ENCODE measurements at regions not wholly inside any gene's neighbourhood (a gene's known extent, or its start where the extent isn't known, plus 50 kb on each side); places are given as distances from the start of the nearest gene placed in this dataset.

- no peaks in the 10 kb centered on the region for H3K4me1 ChIP-seq
- H3K36me3 ChIP-seq: no peaks in the 10 kb centered on the region
- intact Hi-C loops (cut with DNase I; ENCODE audit: low total_unique reads): no loop called here
- WGBS, 5 donors: 78 to 88% (median 82%) methylated on average over 14 of the region's 14 CpGs
- peaks cover 0 to 32% (median 0%) of the 10 kb centered on the region in 3 donors for H3K27me3 ChIP-seq
- no peaks in the 10 kb centered on the region for H3K9me3 ChIP-seq
- H3K4me3 ChIP-seq: no peak overlapping the region
- no peak for DNase-seq
- TF ChIP-seq POLR2A (IDR thresholded peaks at IDR 0.05) (no peak), EP300 (IDR thresholded peaks at IDR 0.05) (no peak), POLR2AphosphoS5 (IDR thresholded peaks at IDR 0.05) (no peak)
- TF ChIP-seq, protein P1, sequence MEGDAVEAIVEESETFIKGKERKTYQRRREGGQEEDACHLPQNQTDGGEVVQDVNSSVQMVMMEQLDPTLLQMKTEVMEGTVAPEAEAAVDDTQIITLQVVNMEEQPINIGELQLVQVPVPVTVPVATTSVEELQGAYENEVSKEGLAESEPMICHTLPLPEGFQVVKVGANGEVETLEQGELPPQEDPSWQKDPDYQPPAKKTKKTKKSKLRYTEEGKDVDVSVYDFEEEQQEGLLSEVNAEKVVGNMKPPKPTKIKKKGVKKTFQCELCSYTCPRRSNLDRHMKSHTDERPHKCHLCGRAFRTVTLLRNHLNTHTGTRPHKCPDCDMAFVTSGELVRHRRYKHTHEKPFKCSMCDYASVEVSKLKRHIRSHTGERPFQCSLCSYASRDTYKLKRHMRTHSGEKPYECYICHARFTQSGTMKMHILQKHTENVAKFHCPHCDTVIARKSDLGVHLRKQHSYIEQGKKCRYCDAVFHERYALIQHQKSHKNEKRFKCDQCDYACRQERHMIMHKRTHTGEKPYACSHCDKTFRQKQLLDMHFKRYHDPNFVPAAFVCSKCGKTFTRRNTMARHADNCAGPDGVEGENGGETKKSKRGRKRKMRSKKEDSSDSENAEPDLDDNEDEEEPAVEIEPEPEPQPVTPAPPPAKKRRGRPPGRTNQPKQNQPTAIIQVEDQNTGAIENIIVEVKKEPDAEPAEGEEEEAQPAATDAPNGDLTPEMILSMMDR (IDR thresholded peaks at IDR 0.05): no peak
- H3K27ac ChIP-seq: no peak overlapping the region
Measured at GRCh38 chr7:155247479-155248365, 50.0 kb upstream of the INSIG1 start.
